SU-DHL-6 (cell line): ENCODE measurements at regions not wholly inside any gene's neighbourhood (a gene's known extent, or its start where the extent isn't known, plus 50 kb on each side); places are given as distances from the start of the nearest gene placed in this dataset.

Source experiments
- CTCF ChIP-seq: fragments of 200-600 bp; sonication (generic); IDR thresholded peaks from one replicate; pipeline ENCODE4 v1.5.1; 2017; ENCODE audit warnings: antibody characterized with exemption, mild to moderate bottlenecking, low read length, moderate library complexity; ENCODE audit not compliant: insufficient read depth, poor library complexity, severe bottlenecking
- EZH2phosphoT487 ChIP-seq: fragments of 200-600 bp; sonication (generic), shearing (Covaris generic); conservative IDR thresholded peaks from 2 replicates; pipeline ENCODE4 v1.6.1; 2018; ENCODE audit warnings: mild to moderate bottlenecking, antibody characterized with exemption, low read length, moderate library complexity, mixed read lengths

DNA sequence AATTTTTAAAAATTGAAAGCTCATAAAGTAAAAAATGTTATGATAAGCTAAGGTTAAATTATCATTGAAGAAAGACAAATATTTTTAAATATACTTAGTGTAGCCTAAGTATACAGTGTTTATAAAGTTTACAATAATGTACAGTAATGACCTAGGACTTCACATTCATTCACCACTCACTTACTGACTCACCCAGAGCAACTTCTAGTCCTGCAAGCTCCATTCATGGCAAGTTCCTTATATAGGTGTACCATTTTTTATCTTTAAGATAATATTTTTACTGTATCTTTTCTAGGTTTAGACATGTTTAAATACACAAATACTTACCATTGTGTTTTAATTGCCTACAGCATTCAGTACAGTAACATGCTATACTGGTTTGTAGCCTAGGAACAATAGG lies 112.3 kb upstream of the RADX start:
- no peak for TF ChIP-seq CTCF
- no peak for TF ChIP-seq EZH2phosphoT487
